H1 (cell line): ENCODE measurements at regions not wholly inside any gene's neighbourhood (a gene's known extent, or its start where the extent isn't known, plus 50 kb on each side); places are given as distances from the start of the nearest gene placed in this dataset.

ENCODE experiments used
- ASH2L ChIP-seq: fragments of 200-600, 300-600 bp; sonication (generic); IDR thresholded peaks from one replicate; pipeline ENCODE4 v1.7.1; 2017; ENCODE audit warnings: low read length
- CHD1 ChIP-seq: IDR thresholded peaks from 2 replicates; pipeline ENCODE4 v1.6.1; 2012; ENCODE audit warnings: low read depth, low read length, improper control_type of control experiment
- CHD2 ChIP-seq: IDR thresholded peaks from 2 replicates; pipeline ENCODE4 v1.6.1; 2012; ENCODE audit warnings: low read length, improper control_type of control experiment
- CTBP2 ChIP-seq: IDR thresholded peaks from 2 replicates; pipeline ENCODE4 v1.7.0; 2011; ENCODE audit warnings: borderline replicate concordance, mild to moderate bottlenecking, moderate library complexity, mixed read lengths, low read length; ENCODE audit not compliant: insufficient read depth, insufficient read length
- MAFK ChIP-seq: IDR thresholded peaks from 2 replicates; pipeline ENCODE4 v1.6.1; 2012; ENCODE audit warnings: low read depth, mild to moderate bottlenecking, improper control_type of control experiment, low read length
- SUZ12 ChIP-seq: fragments of 200-600 bp; sonication (generic); IDR thresholded peaks from 2 replicates; pipeline ENCODE4 v1.6.1; 2012; ENCODE audit warnings: mild to moderate bottlenecking, inconsistent platforms, low read length, moderate library complexity, mixed read lengths
- YY1 ChIP-seq: IDR thresholded peaks from 2 replicates; pipeline ENCODE4 v1.6.1; 2011; ENCODE audit warnings: low read depth, mild to moderate bottlenecking, low read length
- TF ChIP-seq, protein P1 (sequence below): IDR thresholded peaks from 2 replicates; pipeline ENCODE4 v1.6.1; 2012; ENCODE audit warnings: low read length, inconsistent platforms

- TF ChIP-seq ASH2L (no peak), SUZ12 (no peak), CTBP2 (no peak), CHD1 (no peak), MAFK (no peak), YY1 (no peak), CHD2 (no peak)
- TF ChIP-seq, protein P1, sequence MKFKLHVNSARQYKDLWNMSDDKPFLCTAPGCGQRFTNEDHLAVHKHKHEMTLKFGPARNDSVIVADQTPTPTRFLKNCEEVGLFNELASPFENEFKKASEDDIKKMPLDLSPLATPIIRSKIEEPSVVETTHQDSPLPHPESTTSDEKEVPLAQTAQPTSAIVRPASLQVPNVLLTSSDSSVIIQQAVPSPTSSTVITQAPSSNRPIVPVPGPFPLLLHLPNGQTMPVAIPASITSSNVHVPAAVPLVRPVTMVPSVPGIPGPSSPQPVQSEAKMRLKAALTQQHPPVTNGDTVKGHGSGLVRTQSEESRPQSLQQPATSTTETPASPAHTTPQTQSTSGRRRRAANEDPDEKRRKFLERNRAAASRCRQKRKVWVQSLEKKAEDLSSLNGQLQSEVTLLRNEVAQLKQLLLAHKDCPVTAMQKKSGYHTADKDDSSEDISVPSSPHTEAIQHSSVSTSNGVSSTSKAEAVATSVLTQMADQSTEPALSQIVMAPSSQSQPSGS = no peak
These were observed 456.3 kb upstream of the ERCC4 start (continued) for GRCh38 chr16:13463619-13464018.
